ENCODE measurements at regions not wholly inside any gene's neighbourhood (a gene's known extent, or its start where the extent isn't known, plus 50 kb on each side); places are given as distances from the start of the nearest gene placed in this dataset.

- no peak for TF ChIP-seq CTCF (IDR thresholded peaks at IDR 0.05)
- H3K4me3 ChIP-seq = no peak overlapping the region
- no peaks in the 10 kb centered on the region for H3K4me1 ChIP-seq
- peaks cover 0 to 3% (median 0%) of the 10 kb centered on the region in 3 donors for H3K9me3 ChIP-seq
- intact Hi-C loops (cut with DNase I; ENCODE audit: low total_unique reads) = no loop called here
- H3K27ac ChIP-seq = no peak overlapping the region
- DNase-seq = no peak
- no peaks in the 10 kb centered on the region for H3K27me3 ChIP-seq
- no peaks in the 10 kb centered on the region for H3K36me3 ChIP-seq
Measured at GRCh38 chr5:5783021-5783420, 360.5 kb downstream of the ICE1 start.

GRCh38 chr5:5782402-5782801, 359.9 kb downstream of the ICE1 start:
- TF ChIP-seq CTCF (IDR thresholded peaks at IDR 0.05) = no peak
- intact Hi-C loops (cut with DNase I; ENCODE audit: low total_unique reads) = no loop called here

GRCh38 chr5:5781335-5781734, 358.9 kb downstream of the ICE1 start:
- Histone ChIP-seq H3K36me3 (no peaks in the 10 kb centered on the region), H3K27ac (no peak overlapping the region), H3K4me1 (no peaks in the 10 kb centered on the region), H3K27me3 (no peaks in the 10 kb centered on the region), H3K4me3 (no peak overlapping the region), H3K9me3 (peaks cover 0 to under 1% (median 0%) of the 10 kb centered on the region in 3 donors)
- TF ChIP-seq CTCF (IDR thresholded peaks at IDR 0.05) = no peak
- DNase-seq = no peak
- intact Hi-C loops (cut with DNase I; ENCODE audit: low total_unique reads) = no loop called here

More at GRCh38 chr5:5782402-5782801, 359.9 kb downstream of the ICE1 start:
- Histone ChIP-seq H3K27me3 (no peaks in the 10 kb centered on the region), H3K9me3 (peaks cover 0 to 3% (median 0%) of the 10 kb centered on the region in 3 donors), H3K36me3 (no peaks in the 10 kb centered on the region), H3K4me3 (no peak overlapping the region), H3K27ac (no peak overlapping the region), H3K4me1 (no peaks in the 10 kb centered on the region)
- DNase-seq = no peak

GRCh38 chr5:5780253-5780652, 357.8 kb downstream of the ICE1 start:
- TF ChIP-seq CTCF (IDR thresholded peaks at IDR 0.05) = no peak
- H3K4me1 ChIP-seq = no peaks in the 10 kb centered on the region
- H3K27me3 ChIP-seq = no peaks in the 10 kb centered on the region
- no peak overlapping the region for H3K27ac ChIP-seq
- no peak overlapping the region for H3K4me3 ChIP-seq
- no peaks in the 10 kb centered on the region for H3K36me3 ChIP-seq
- DNase-seq = no peak
- no peaks in the 10 kb centered on the region for H3K9me3 ChIP-seq
- intact Hi-C loops (cut with DNase I; ENCODE audit: low total_unique reads) = no loop called here

- DNase-seq = no peak
- Histone ChIP-seq H3K36me3 (no peaks in the 10 kb centered on the region), H3K4me1 (no peaks in the 10 kb centered on the region), H3K4me3 (no peak overlapping the region), H3K27ac (no peak overlapping the region), H3K9me3 (no peaks in the 10 kb centered on the region), H3K27me3 (no peaks in the 10 kb centered on the region)
- intact Hi-C loops (cut with DNase I; ENCODE audit: low total_unique reads) = no loop called here
- TF ChIP-seq CTCF (IDR thresholded peaks at IDR 0.05) = no peak
Measured at GRCh38 chr5:5777013-5777412, 354.5 kb downstream of the ICE1 start.

- no peaks in the 10 kb centered on the region for H3K4me1 ChIP-seq
- no peaks in the 10 kb centered on the region for H3K9me3 ChIP-seq
- no peaks in the 10 kb centered on the region for H3K36me3 ChIP-seq
- intact Hi-C loops (cut with DNase I; ENCODE audit: low total_unique reads) = no loop called here
- no peak for TF ChIP-seq CTCF (IDR thresholded peaks at IDR 0.05)
- no peaks in the 10 kb centered on the region for H3K27me3 ChIP-seq
- H3K4me3 ChIP-seq = no peak overlapping the region
- DNase-seq = no peak
- H3K27ac ChIP-seq = no peak overlapping the region
Measured at GRCh38 chr5:5772202-5772601, 349.7 kb downstream of the ICE1 start.

Measured in tibial artery (tissue), 4 donors.